GM21717 (cell line): ENCODE measurements at regions not wholly inside any gene's neighbourhood (a gene's known extent, or its start where the extent isn't known, plus 50 kb on each side); places are given as distances from the start of the nearest gene placed in this dataset.

Experiments
- ATAC-seq: cut with Tn5 transposase; IDR thresholded peaks from one replicate; pipeline ENCODE4 v1.9.1; 2021; ENCODE audit warnings: mild to moderate bottlenecking, moderate library complexity; ENCODE audit not compliant: unreplicated experiment

GRCh38 chr15:81612631-81613030 is 238.6 kb upstream of the TMC3 start:
- ATAC-seq: no peak

DNA sequence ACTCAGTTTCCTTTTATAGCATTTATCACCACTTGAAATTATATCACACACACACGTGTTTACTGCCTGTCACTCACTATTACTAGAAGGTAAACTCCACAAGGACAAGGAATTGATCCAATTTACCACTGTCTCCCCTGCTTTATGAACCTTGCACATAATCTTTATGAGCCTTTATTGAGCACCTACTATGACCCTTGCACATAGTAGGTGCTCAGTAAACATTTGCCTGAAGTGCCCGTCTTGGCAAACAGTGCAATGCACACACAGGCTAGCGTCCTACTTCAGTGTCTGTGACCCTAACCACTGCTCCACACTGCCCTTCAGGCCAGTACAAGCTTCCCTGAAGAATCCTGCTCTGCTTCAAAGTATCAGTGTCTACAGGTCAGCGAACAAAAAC is 237.7 kb upstream of the TMC3 start:
- no peak for ATAC-seq

DNA sequence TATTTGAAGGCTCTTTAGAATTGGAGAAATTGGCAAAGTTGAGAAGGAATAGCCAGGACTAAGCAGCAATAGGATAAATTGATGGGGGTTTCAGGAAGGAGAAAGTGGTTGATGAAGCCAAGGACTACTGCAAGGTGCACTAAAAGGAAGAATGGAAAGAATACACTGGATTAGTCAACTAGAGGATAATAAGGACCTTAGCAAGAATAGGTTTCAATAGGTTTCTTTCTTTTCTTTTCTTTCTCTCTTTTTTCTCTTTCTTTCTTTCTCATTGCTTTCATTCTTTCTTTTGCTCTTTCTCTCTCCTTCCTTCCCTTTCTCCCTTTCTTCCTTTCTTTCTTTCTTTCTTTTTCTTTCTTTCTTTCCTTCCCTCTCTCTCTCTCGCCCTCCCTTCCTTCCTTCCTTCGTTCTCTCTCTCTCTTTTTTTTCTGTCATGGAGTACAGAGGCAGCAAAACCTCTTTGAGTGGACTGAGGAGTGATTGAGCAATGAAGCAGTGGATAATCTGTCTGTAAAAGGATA is 234.4 kb upstream of the TMC3 start:
- ATAC-seq: no peak

DNA sequence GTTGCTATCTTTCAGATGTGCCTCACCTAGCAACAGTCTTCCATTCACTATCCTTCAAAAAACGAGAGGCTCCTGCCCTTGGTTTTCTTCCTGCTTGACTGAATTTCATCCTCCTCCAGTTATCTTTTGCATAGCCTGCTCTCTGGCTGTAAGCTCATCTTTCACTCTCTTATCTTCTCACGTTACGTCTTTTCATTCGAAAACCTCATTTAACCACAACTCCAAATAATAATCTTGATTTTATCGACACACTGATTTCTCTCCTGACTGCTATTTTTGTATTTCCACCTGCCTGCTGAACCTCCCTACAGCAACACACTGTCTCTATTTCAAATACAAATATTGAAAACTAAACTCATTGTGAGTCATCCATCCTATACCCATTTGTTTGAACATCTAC is 230.7 kb upstream of the TMC3 start:
- no peak for ATAC-seq

DNA sequence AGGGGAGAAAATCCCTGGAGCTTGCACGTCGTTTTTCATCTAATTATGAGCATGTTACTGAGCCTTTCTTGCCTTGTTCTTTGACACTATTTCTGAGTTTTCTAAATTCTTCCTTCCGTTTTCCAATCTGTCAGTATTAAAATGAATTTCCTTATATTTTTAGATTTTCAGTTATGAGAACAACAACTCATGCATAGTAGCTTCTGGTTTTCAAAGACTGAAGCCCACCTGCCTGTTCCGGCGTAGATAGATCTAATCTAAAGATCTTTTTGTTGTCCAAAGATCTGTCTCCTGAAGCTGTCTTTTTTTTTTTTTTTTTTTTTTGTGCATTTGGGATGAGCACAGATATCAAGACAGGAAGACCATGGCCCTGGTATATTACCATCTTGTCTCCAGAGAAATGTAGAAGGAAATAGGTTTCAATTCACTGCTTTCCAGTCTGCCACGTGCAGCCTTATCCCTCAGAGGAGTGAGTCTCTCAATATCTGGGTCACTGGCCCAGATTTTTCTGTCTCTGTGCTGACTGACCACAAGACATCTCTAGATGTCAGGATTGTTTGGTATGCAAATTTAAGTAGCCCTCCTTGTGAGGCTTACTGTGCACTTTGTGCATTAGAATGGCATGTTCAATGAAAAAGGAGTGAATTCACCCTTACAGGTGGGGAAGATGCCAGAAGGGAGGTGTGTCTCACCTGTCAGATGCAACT is 222.3 kb upstream of the TMC3 start:
- no peak for ATAC-seq

DNA sequence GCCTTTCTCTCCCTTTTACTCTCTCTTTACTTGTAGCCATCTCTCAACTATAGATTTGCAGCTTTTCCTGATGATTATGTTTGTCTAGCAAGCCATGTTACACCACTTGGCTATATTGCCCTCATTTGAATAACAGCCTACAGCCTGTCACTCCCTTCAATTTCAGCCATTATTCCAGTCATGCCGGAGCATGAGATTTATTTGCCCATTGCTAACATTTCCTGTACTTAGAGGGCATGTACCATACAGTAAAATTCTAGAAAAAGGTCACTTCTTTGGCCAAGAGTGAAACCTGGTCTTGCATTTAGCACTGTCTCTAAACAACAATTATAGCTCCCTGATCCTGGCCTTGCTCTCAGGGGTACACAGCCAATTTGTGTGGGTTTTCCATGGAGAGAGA is 221.7 kb upstream of the TMC3 start:
- ATAC-seq: no peak

DNA sequence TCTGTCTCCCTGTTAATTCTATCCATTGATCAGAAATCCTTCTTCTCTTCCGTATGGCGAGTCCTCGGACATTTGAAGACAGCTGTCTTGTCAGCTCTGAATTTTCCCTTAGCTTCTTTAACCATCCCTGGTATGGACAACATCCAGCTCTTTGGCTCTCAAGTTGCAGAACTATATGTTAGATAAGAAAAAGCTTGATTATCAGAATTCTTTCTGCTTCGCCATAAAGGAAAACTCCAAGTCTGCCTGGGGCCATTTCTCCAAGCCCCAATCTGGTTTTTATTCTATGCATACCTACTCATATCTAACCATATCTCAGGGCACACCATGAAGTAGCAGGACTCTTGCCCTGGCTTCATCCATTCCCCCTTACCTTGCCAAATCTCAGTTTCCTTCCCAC is 215.7 kb upstream of the TMC3 start:
- no peak for ATAC-seq

DNA sequence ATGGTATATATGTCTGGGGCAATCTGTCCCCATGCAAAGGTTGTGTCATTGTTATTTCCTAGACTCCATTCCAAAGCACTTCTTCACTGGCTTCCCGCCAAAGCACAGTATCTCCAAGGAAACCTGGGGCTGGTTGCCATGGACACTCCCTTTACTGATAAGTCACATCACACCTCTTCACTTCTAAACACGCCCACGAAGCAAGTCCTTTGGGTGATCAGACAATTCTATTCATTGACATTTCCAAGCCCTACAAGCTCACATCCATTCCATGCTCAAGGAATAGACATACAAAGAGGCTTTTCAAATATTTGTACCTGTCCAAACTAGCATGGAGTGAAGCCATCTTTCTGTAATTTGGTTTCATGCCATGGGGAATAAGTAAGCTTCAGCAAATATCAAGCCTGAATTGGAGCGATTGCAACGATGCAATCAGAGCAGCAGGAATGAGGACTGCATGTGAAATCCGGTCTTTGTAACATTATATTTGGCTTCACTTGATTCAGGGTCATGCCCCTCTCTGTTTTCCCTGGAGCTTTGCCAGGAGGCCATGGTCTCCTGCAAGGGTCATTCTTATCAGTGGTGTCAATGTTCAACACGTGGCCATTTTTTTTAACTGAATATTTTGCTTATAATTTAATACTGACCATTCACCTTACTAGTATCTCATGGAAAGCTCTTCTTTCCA is 201.6 kb upstream of the TMC3 start:
- no peak for ATAC-seq

DNA sequence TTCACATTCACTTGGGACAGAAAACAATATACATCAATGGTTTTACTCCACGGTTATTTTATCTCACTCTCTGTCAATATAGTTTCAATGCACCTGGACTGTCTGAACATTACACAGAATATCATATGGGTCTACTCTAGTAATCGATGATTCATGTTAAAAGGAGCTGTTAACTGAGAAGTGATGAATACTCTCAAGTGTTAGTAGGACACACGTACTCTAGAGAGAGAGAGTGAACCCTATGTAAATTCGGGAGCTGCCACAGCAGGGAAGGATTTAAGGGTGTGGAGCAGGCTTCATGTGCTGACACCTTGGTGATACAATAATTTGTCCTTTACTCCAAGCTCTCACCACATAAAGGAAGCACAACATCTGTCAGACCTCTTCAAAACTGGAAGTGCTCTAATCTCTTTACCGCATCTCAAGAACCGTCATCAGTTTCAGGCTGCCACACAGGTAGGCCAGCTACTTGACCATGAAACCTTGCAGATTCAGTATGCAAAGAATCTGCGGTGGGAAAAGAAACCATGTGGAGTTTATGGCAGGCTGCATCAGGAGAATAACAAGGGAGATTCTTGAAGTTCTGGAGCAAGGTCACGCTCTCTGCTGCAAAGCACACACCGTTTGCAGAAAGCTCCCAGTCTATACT is 199.2 kb upstream of the TMC3 start:
- ATAC-seq: no peak

- ATAC-seq: no peak
Measured at GRCh38 chr15:81572190-81572589, 198.2 kb upstream of the TMC3 start.

DNA sequence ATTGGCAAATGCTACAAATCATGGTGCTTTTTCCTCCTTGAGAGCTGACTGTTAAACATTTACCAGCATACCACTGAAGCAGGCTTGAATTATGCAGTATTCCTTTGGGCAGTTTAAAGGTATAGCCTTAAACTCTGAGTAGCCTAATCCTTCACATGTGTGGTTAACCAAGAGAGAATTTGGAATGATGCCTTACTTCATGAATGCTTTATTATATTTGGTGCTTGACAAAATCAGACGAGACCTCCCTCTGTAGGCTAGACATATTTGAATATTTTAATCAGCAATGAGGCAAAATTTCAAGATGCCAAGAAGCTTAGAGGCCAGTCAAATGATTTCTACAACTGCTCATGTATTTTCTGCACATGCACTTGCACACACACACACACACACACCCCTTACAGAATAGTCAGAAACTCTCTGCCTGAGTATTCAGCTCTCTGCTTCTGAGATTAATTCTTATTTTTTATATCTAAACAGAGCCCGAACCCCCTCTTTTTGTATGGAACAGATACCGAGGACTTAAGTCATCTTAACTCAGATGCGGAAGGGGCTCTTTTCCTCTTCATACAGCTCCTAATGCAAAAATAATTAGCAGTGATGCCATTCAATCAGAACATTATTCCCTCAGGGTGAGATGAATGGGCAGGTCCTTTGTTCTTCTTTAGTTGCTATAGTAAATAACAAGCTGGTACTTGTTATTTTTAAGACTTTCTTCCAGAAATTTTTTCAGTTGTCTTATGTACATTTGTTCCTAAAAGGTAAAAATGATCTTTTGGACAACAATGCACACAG is 195.5 kb upstream of the TMC3 start:
- ATAC-seq: no peak

- ATAC-seq: no peak
Measured at GRCh38 chr15:81567924-81568323, 193.9 kb upstream of the TMC3 start.

DNA sequence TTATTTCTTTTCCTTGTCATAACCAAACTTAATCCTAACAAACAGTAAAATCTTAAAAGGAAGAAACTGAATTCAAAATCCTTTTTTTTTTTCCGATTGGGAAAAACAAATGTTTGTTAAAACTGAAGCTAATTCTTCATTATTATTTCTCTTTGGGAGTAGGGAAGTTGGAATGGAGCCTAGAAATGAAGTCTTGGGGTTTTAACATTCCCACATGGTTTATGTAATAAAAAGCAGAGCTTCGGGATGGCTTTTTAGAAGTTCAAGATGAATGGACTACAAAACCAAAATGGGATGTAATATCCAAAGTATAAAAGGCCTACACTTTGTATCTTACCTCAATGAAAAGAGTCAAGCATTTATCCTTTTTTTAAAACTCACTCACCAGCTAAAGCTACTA is 189.0 kb upstream of the TMC3 start:
- no peak for ATAC-seq

GRCh38 chr15:81560405-81560804 is 186.4 kb upstream of the TMC3 start:
- ATAC-seq: no peak

DNA sequence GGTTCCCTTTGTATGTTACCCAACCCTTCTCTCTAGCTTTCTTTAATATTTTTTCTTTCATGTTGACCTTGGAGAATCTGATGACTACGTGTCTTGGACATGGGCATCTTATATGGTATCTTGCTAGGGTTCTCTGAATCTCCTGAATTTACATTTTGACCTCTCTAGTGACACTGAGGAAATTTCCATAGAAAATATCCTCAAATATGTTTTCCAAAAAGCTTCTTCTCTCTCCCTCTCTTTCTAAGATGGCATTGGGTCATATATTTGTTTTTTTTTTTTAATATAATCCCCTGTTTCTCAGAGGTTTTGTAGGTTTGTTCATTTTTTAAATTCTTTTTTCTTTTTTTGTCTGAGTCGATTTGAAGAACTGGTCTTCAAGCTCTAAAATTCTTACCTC is 184.0 kb upstream of the TMC3 start:
- ATAC-seq: no peak

DNA sequence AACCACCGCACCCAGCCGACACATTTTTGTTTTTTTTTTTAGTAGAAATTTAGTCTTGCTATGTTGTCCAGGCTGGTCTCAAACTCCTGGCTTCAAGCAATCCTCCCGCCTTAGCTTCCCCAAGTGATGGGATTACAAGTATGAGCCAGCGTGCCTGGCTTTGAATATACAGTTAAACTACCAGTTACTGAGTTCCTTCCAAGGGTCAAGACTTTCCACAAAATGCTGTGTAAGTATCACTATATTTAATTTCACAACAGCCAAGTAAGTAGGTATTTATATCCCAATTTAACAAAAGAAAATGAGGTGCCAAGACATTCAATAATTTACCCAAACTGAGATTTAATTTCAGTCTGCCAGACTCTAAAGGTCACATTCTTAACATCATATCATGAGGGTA is 181.3 kb upstream of the TMC3 start:
- no peak for ATAC-seq

DNA sequence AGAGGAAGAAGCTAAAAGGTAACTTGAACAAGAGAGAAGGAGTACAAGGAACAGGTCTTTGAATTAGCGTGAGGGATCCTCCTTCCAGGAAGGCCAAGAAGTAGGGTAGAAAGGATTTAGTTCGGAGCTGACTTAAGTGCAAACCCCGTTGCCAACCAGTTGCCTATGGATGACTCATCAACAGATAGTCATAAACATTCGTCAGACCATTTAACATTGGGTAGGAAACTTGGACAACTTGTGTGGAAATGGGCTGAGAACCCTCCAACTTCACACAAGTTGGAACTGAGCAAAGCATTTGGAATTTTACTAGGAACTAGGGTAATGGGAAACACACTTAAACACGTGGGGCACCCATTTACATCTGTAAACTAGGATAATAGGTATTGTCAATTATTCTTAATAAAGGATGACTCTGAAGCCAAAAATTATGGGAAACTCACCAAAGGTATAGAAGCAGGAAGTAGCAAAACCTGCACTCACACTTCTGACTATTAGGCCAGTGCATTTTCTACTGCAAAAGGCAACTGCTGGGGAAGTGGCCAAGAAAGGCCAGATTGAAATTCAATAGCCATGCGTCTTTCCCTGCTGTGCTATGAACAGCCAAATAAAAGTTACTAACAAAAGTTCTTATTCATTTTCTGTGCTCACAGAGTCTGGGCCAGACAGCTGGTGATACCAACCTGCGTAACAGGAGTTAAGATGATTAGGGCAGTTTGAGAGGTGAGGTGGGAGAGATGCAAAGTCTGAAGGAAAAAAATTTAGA is 174.5 kb upstream of the TMC3 start:
- no peak for ATAC-seq

DNA sequence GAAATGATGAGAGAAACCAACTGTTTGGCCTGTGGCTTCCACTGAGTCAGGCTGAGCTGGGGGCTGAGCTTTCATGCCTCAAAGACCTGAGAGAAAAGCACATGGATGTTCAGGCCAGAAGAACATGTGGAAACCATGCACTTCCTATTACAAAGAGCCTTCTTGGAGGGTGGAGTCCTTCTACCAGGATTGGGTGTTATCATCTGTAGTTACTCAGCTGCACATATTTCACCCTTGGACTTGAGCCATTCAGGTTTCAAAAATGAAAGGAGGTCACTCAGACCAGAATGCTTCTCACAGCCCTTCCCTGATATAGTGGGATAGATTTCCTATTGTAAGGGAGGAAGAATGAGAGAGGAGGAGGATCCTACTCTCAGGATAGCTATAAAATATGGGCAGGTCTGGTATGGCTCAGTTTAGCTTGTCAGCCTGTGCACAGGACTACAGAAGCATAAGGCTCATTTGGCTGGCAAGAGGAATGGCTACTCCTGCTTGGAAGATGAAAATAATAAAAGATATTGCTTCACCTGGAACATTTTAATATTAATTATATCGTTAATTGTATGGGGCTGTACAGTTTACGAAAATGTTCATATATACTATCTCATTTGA is 173.6 kb upstream of the TMC3 start:
- no peak for ATAC-seq

DNA sequence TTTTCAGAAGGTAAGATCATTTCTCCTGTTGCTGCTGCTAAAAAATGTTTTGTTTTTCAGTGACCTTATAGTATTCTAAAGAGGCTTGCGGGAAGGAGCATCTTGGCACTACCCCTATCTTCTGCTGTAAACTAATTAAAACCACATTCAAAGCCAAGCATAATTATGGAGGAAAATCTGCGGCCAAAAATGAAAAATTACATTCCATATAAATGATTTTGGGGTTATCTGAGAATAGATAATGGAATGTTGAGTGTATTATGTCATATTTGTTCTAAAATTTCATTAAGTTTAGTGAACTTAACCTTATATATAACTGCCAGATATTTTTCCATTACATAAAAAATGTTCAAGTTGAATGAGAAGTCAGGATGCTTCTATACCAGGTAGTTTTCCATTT is 170.4 kb upstream of the TMC3 start:
- ATAC-seq: no peak

DNA sequence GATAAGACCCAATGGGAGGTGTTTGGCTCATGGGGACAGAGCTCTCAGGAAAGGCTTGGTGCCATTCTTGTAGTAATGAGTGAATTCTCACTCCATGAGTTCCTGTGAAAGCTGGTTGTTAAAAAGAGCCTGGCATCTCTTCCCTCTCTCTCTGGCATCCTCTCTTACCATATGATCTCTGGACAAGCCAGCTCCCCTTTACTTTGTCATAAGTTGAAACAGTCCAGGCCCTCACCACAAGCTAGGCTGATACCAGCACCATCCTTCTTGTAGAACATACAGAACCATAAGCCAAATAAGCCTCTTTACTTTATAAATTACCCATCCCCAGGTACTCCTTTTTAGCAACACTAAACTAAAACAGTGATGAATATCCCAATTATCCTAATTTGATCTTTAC is 166.9 kb upstream of the TMC3 start:
- no peak for ATAC-seq
